Astrocyte of the spinal cord (primary cell): ENCODE measurements at regions not wholly inside any gene's neighbourhood (a gene's known extent, or its start where the extent isn't known, plus 50 kb on each side); places are given as distances from the start of the nearest gene placed in this dataset.

Source experiments
- DNase-seq: peaks from one replicate; pipeline ENCODE4 v3.0.0; 2011; ENCODE audit warnings: low read depth, low spot score
- H3K4me3 ChIP-seq: 2 replicates; pipeline ENCODE4 v1.5.1; 2011; ENCODE audit warnings: low read depth, mild to moderate bottlenecking, low read length, moderate library complexity
- in situ Hi-C: cut with HindIII; loops from 2 replicates; pipeline ENCODE4 v1.10.0; 2017; ENCODE audit warnings: low sequenced_read_pairs
- TF ChIP-seq, protein P1 (sequence below): IDR thresholded peaks from 2 replicates; pipeline ENCODE4 v1.5.1; 2012; ENCODE audit warnings: low read depth, mild to moderate bottlenecking, low read length, inconsistent platforms

DNA sequence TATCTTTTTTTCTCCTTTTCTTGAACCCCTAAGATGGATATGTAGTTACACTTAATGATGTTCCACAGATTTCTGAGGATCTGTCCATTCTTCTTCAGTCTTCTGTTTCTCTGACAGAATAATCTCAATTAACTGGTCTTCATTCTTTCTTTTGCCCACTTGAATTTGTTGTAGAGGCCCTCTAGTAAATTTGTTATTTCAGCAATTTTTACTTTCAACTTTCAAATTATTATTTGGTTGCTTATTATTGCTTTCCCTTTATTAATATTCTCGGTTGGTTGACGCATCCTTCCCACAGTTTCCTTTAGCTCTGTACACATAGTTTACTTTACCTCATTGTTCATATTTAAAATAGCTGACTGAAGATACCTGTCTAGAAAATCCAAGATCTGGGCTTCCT, 1013.7 kb upstream of the CNTN5 start:
- TF ChIP-seq, protein P1, sequence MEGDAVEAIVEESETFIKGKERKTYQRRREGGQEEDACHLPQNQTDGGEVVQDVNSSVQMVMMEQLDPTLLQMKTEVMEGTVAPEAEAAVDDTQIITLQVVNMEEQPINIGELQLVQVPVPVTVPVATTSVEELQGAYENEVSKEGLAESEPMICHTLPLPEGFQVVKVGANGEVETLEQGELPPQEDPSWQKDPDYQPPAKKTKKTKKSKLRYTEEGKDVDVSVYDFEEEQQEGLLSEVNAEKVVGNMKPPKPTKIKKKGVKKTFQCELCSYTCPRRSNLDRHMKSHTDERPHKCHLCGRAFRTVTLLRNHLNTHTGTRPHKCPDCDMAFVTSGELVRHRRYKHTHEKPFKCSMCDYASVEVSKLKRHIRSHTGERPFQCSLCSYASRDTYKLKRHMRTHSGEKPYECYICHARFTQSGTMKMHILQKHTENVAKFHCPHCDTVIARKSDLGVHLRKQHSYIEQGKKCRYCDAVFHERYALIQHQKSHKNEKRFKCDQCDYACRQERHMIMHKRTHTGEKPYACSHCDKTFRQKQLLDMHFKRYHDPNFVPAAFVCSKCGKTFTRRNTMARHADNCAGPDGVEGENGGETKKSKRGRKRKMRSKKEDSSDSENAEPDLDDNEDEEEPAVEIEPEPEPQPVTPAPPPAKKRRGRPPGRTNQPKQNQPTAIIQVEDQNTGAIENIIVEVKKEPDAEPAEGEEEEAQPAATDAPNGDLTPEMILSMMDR, result no peak
- in situ Hi-C loops, result no loop called here
- H3K4me3 ChIP-seq, result no peak overlapping the region
- no peak for DNase-seq

DNA sequence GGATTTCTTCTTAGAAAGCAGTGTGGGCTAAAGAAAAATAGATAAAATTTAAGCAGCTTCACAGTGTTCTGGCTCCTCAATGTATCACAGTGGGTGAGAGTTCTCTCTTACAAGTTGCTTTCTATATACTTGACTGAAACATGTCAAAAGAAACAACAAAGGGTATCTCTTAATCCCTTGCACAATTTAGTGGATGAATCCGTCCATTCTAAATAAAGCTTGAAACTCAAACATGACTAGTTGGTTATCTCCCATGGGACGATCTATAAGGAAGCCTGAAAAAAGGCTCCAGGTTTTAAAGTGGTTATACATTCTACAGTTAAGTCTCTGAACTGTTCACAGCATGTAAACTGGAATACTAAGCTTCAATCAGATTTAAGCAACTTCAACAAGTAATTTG, 993.1 kb upstream of the CNTN5 start:
- DNase-seq, result no peak
- TF ChIP-seq, protein P1, result no peak
- H3K4me3 ChIP-seq, result no peak overlapping the region
- in situ Hi-C loops, result no loop called here

GRCh38 chr11:98029832-98030231, 990.9 kb upstream of the CNTN5 start:
- in situ Hi-C loops, result no loop called here
- TF ChIP-seq, protein P1, result no peak
- H3K4me3 ChIP-seq, result no peak overlapping the region
- no peak for DNase-seq

DNA sequence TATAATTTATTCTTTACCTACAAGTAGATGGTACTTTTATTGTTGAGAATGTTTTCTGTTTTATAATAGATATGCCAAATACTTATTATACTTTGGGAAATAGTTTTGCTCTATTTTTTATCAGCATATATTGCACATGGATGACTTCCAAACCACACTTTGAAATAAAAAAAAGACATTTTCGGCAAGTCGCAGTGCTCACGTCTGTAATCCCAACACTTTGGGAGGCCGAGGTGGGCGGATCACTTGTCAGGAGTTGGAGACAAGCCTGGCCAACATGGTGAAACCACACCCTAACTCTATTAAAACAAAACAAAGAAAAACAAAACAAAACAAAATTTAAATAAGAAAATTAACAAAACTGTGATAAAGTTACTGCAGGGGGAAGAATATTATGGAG, 983.9 kb upstream of the CNTN5 start:
- TF ChIP-seq, protein P1, result no peak
- no peak overlapping the region for H3K4me3 ChIP-seq
- in situ Hi-C loops, result no loop called here
- no peak for DNase-seq

- in situ Hi-C loops, result no loop called here
- TF ChIP-seq, protein P1, result no peak
- no peak overlapping the region for H3K4me3 ChIP-seq
- no peak for DNase-seq
Measured at GRCh38 chr11:98040061-98040808, 980.5 kb upstream of the CNTN5 start.

- TF ChIP-seq, protein P1, result no peak
Measured at GRCh38 chr11:98047647-98048046, 973.1 kb upstream of the CNTN5 start.

GRCh38 chr11:98053851-98054250, 966.9 kb upstream of the CNTN5 start:
- in situ Hi-C loops, result no loop called here
- DNase-seq, result no peak
- H3K4me3 ChIP-seq, result no peak overlapping the region
- TF ChIP-seq, protein P1, result no peak

More at GRCh38 chr11:98047647-98048046, 973.1 kb upstream of the CNTN5 start:
- in situ Hi-C loops, result no loop called here
- DNase-seq, result no peak
- H3K4me3 ChIP-seq, result no peak overlapping the region
